GM21576 (cell line): ENCODE measurements at regions not wholly inside any gene's neighbourhood (a gene's known extent, or its start where the extent isn't known, plus 50 kb on each side); places are given as distances from the start of the nearest gene placed in this dataset.

Experiments
- ATAC-seq: cut with Tn5 transposase; IDR thresholded peaks from one replicate; pipeline ENCODE4 v1.9.1; 2021; ENCODE audit warnings: mild to moderate bottlenecking, moderate library complexity; ENCODE audit not compliant: unreplicated experiment

- ATAC-seq = no peak
Observed at GRCh38 chr1:96641282-96641681, 80.3 kb upstream of the PTBP2 start.

GRCh38 chr1:96643519-96643918 is 78.1 kb upstream of the PTBP2 start:
- ATAC-seq = no peak

- ATAC-seq = no peak
Observed at GRCh38 chr1:96649301-96649700, 72.3 kb upstream of the PTBP2 start.

GRCh38 chr1:96651517-96651916 is 70.1 kb upstream of the PTBP2 start:
- ATAC-seq = no peak

- ATAC-seq = no peak
Observed at GRCh38 chr1:96660051-96660450, 61.5 kb upstream of the PTBP2 start.

- no peak for ATAC-seq
Observed at GRCh38 chr1:96660503-96660902, 61.1 kb upstream of the PTBP2 start.
